IMR-90 (cell line): ENCODE measurements at regions not wholly inside any gene's neighbourhood (a gene's known extent, or its start where the extent isn't known, plus 50 kb on each side); places are given as distances from the start of the nearest gene placed in this dataset.

ENCODE experiments used
- BHLHE40 ChIP-seq: fragments of 150-350 bp; IDR thresholded peaks from 2 replicates; pipeline ENCODE4 v1.6.1; 2016; ENCODE audit warnings: mild to moderate bottlenecking, low read depth, low read length
- CEBPB ChIP-seq: IDR thresholded peaks from 2 replicates; pipeline ENCODE4 v1.6.1; 2012; ENCODE audit warnings: low read depth, low read length, improper control_type of control experiment
- ELK1 ChIP-seq: fragments of 150-350 bp; IDR thresholded peaks from 2 replicates; pipeline ENCODE4 v1.6.1; 2016; ENCODE audit warnings: low read depth, mild to moderate bottlenecking, low read length, moderate library complexity, borderline replicate concordance
- FOS ChIP-seq: fragments of 150-350 bp; IDR thresholded peaks from 2 replicates; pipeline ENCODE4 v1.6.1; 2016; ENCODE audit warnings: low read depth, low read length
- MAFK ChIP-seq: IDR thresholded peaks from 2 replicates; pipeline ENCODE4 v1.6.1; 2012; ENCODE audit warnings: low read depth, low read length, improper control_type of control experiment
- MAZ ChIP-seq: IDR thresholded peaks from 2 replicates; pipeline ENCODE4 v1.6.1; 2012; ENCODE audit warnings: low read depth, mild to moderate bottlenecking, low read length, improper control_type of control experiment, moderate library complexity, borderline replicate concordance
- MXI1 ChIP-seq: IDR thresholded peaks from 2 replicates; pipeline ENCODE4 v1.6.1; 2012; ENCODE audit warnings: low read depth, mild to moderate bottlenecking, low read length, moderate library complexity, borderline replicate concordance
- NFE2L2 ChIP-seq: fragments of 150-350 bp; IDR thresholded peaks from 2 replicates; pipeline ENCODE4 v1.6.1; 2016; ENCODE audit warnings: low read depth, mild to moderate bottlenecking, low read length
- POLR2A ChIP-seq: IDR thresholded peaks from 2 replicates; pipeline ENCODE4 v1.6.1; 2012; ENCODE audit warnings: mild to moderate bottlenecking, low read depth, low read length
- RAD21 ChIP-seq: IDR thresholded peaks from 2 replicates; pipeline ENCODE4 v1.6.1; 2012; ENCODE audit warnings: low read length, improper control_type of control experiment
- RCOR1 ChIP-seq: IDR thresholded peaks from 2 replicates; pipeline ENCODE4 v1.6.1; 2012; ENCODE audit warnings: mild to moderate bottlenecking, low read length, improper control_type of control experiment; ENCODE audit not compliant: insufficient replicate concordance
- TF ChIP-seq, protein P1 (sequence below): conservative IDR thresholded peaks from 2 replicates; pipeline ENCODE4 v1.5.1; 2012; ENCODE audit warnings: mild to moderate bottlenecking, low read depth, low read length, improper control_type of control experiment
- TF ChIP-seq, protein P2 (sequence below): fragments of 150-350 bp; IDR thresholded peaks from 2 replicates; pipeline ENCODE4 v1.6.1; 2017; ENCODE audit warnings: mild to moderate bottlenecking, antibody characterized with exemption, low read length, low read depth

GRCh38 chr3:159650726-159651125, 337.9 kb upstream of the IL12A start:
- TF ChIP-seq, protein P1, sequence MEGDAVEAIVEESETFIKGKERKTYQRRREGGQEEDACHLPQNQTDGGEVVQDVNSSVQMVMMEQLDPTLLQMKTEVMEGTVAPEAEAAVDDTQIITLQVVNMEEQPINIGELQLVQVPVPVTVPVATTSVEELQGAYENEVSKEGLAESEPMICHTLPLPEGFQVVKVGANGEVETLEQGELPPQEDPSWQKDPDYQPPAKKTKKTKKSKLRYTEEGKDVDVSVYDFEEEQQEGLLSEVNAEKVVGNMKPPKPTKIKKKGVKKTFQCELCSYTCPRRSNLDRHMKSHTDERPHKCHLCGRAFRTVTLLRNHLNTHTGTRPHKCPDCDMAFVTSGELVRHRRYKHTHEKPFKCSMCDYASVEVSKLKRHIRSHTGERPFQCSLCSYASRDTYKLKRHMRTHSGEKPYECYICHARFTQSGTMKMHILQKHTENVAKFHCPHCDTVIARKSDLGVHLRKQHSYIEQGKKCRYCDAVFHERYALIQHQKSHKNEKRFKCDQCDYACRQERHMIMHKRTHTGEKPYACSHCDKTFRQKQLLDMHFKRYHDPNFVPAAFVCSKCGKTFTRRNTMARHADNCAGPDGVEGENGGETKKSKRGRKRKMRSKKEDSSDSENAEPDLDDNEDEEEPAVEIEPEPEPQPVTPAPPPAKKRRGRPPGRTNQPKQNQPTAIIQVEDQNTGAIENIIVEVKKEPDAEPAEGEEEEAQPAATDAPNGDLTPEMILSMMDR: no peak
- no peak for TF ChIP-seq POLR2A
- no peak for TF ChIP-seq NFE2L2
- TF ChIP-seq RAD21: no peak
- TF ChIP-seq ELK1: no peak
- no peak for TF ChIP-seq CEBPB
- TF ChIP-seq FOS: no peak
- no peak for TF ChIP-seq BHLHE40
- no peak for TF ChIP-seq MXI1
- TF ChIP-seq, protein P2, sequence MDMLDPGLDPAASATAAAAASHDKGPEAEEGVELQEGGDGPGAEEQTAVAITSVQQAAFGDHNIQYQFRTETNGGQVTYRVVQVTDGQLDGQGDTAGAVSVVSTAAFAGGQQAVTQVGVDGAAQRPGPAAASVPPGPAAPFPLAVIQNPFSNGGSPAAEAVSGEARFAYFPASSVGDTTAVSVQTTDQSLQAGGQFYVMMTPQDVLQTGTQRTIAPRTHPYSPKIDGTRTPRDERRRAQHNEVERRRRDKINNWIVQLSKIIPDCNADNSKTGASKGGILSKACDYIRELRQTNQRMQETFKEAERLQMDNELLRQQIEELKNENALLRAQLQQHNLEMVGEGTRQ: no peak
- no peak for TF ChIP-seq MAZ
- no peak for TF ChIP-seq MAFK
- no peak for TF ChIP-seq RCOR1
